ENCODE measurements at regions not wholly inside any gene's neighbourhood (a gene's known extent, or its start where the extent isn't known, plus 50 kb on each side); places are given as distances from the start of the nearest gene placed in this dataset.

DNA sequence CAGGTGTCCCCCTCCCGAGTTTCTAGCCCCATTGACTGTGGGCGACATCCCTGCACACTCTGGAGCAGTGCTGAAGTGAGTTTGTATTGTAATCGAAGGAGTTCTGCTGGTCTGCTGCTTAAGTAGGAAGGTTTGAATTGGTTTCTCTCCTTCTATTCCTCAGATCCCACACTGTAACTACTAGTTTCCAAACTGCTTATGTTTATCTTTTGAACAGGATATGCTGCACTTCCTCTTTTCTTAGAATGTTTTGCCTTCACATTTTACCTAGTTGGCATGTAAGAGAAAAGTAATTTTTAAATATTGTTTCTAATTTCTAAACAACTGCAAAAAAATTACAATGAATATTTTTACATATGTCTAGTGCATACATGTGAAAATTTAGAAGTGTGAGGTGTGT lies 511.8 kb downstream of the KLF12 start (continued):
- TF ChIP-seq ZBTB21 (CRISPR knock-in tag; IDR thresholded peaks at IDR 0.05; ENCODE audit: borderline replicate concordance), result no peak
- TF ChIP-seq FOXJ3 (CRISPR knock-in tag; IDR thresholded peaks at IDR 0.05; ENCODE audit: borderline replicate concordance), result no peak
- TF ChIP-seq, protein P1, sequence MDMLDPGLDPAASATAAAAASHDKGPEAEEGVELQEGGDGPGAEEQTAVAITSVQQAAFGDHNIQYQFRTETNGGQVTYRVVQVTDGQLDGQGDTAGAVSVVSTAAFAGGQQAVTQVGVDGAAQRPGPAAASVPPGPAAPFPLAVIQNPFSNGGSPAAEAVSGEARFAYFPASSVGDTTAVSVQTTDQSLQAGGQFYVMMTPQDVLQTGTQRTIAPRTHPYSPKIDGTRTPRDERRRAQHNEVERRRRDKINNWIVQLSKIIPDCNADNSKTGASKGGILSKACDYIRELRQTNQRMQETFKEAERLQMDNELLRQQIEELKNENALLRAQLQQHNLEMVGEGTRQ (CRISPR knock-in tag; IDR thresholded peaks at IDR 0.05), result no peak

DNA sequence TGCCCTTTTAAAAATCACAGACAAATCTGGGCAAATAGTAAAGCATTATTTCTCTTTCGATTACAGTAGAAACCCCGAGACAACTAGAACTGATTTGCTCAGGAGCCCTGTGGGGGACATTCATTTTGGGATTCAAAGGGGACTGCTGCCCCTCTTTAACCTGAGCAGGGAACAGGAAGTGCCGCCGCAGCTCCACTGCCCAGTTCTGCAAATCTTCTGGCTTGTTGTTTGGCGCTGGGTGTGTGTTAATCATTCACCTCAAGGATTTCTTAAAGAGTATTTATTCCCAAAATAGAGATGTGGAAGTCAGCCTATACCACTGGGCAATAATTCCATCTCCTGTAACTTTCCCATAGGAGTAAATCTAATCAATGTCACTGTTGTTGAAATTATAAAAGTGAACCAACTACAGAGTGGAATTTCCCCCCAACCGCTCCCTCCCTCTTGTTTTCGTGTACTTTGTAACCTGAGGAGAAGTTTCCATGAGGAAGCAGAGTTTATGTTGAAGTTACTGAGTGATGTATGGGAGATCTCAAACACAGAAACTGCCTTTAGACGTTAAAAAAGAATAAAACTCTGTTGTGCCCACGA lies 515.8 kb downstream of the KLF12 start:
- CTCF ChIA-PET, result no interaction called here
- no peak overlapping the region for H3K4me3 Mint-ChIP-seq
- H3K36me3 Mint-ChIP-seq, result no peaks in the 10 kb centered on the region
- peaks cover 14% of the 10 kb centered on the region for H3K4me1 Mint-ChIP-seq
- H3K27ac Mint-ChIP-seq, result no peak overlapping the region; the same call in 1 of the 2 replicates
- POLR2A ChIA-PET, result no interaction called here
- H3K27me3 Mint-ChIP-seq (ENCODE audit: low read depth), result no peaks in the 10 kb centered on the region
- no peak for DNase-seq (ENCODE audit: low spot score)
- peaks cover 2% of the 10 kb centered on the region for H3K9me3 Mint-ChIP-seq
- peak; percentile 69 for ATAC-seq
- TF ChIP-seq ZNF423 (CRISPR knock-in tag; IDR thresholded peaks at IDR 0.05) (no peak), OVOL2 (CRISPR knock-in tag; IDR thresholded peaks at IDR 0.05; ENCODE audit: borderline replicate concordance) (no peak), SMAD3 (CRISPR knock-in tag; IDR thresholded peaks at IDR 0.05; ENCODE audit: borderline replicate concordance) (no peak), NR3C1 (CRISPR knock-in tag; conservative IDR thresholded peaks at IDR 0.05; ENCODE audit: low read depth) (no peak)
- TF ChIP-seq, protein P2, sequence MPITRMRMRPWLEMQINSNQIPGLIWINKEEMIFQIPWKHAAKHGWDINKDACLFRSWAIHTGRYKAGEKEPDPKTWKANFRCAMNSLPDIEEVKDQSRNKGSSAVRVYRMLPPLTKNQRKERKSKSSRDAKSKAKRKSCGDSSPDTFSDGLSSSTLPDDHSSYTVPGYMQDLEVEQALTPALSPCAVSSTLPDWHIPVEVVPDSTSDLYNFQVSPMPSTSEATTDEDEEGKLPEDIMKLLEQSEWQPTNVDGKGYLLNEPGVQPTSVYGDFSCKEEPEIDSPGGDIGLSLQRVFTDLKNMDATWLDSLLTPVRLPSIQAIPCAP (CRISPR knock-in tag; IDR thresholded peaks at IDR 0.05), result no peak
- TF ChIP-seq, protein P3, sequence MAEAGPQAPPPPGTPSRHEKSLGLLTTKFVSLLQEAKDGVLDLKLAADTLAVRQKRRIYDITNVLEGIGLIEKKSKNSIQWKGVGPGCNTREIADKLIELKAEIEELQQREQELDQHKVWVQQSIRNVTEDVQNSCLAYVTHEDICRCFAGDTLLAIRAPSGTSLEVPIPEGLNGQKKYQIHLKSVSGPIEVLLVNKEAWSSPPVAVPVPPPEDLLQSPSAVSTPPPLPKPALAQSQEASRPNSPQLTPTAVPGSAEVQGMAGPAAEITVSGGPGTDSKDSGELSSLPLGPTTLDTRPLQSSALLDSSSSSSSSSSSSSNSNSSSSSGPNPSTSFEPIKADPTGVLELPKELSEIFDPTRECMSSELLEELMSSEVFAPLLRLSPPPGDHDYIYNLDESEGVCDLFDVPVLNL (CRISPR knock-in tag; IDR thresholded peaks at IDR 0.05; ENCODE audit: borderline replicate concordance, low read depth), result no peak

DNA sequence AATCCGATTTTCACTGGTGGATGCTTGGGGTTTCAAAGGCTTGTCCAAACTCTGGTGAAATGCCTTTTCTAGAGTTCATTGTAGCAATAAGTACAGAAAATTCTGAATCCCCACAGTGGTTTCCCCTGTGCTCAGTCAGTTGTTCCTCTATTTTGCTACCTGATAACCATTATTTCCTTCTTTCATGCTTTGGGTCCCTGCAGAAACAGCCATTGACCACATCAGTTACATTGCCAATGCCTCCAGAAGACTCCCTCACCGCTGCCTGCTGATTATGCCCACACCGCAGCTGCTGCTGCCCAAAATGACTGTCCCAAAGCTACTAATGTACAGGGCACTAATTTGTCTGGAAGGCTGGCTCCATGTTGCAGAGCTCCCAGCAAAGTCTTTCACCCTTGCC lies 517.3 kb downstream of the KLF12 start:
- DNase-seq (ENCODE audit: low spot score) (no peak), ATAC-seq (no peak)
- POLR2A ChIA-PET, result no interaction called here
- Mint-ChIP-seq H3K9me3 (peaks cover 9% of the 10 kb centered on the region), H3K36me3 (no peaks in the 10 kb centered on the region), H3K4me3 (no peak overlapping the region), H3K4me1 (peaks cover 14% of the 10 kb centered on the region), H3K27me3 (ENCODE audit: low read depth) (no peaks in the 10 kb centered on the region), H3K27ac (no peak overlapping the region)
- TF ChIP-seq, protein P4, sequence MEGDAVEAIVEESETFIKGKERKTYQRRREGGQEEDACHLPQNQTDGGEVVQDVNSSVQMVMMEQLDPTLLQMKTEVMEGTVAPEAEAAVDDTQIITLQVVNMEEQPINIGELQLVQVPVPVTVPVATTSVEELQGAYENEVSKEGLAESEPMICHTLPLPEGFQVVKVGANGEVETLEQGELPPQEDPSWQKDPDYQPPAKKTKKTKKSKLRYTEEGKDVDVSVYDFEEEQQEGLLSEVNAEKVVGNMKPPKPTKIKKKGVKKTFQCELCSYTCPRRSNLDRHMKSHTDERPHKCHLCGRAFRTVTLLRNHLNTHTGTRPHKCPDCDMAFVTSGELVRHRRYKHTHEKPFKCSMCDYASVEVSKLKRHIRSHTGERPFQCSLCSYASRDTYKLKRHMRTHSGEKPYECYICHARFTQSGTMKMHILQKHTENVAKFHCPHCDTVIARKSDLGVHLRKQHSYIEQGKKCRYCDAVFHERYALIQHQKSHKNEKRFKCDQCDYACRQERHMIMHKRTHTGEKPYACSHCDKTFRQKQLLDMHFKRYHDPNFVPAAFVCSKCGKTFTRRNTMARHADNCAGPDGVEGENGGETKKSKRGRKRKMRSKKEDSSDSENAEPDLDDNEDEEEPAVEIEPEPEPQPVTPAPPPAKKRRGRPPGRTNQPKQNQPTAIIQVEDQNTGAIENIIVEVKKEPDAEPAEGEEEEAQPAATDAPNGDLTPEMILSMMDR (IDR thresholded peaks at IDR 0.05), result no peak
- no peak for TF ChIP-seq NR1H2 (CRISPR knock-in tag; IDR thresholded peaks at IDR 0.05)
- CTCF ChIA-PET, result no interaction called here

DNA sequence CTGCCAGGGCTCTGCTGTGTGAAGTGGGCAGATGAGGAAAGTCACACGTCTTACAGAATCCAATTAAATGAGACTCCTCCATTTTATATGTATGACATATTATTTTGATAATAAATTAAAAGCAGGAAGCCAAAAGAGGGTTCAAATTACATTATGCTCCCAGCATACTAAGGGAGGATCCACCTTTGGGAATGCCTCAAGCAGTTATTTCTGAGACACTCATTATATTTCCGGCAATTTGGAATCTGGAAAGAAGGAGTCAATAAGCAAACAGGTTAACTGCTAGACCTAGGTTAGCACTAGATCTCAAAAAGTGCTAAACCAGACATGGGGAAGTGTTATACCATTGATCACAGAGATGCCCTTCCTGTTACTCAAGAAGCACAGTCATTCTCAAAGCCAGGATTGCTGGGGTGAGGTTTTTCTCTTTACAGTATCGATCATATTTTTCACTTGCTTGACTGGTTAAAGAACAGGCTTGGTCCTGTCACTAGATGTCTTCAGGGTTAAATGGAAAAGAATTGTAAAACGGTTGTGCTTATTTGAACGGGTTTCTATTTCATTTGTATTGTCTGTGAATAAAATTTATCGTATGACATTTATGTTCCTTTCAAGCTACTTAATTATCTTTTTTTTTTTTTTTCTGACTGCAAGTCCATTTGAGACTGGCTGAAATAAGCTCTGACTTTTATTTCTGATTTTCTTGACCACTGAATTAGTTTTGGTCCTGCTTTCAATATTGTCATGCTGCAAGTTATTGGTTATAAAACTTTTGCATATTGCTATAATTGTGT lies 523.2 kb downstream of the KLF12 start:
- no peak overlapping the region for H3K27ac Mint-ChIP-seq
- no peaks in the 10 kb centered on the region for H3K36me3 Mint-ChIP-seq
- CTCF ChIA-PET, result no interaction called here
- peaks cover 8% of the 10 kb centered on the region for H3K4me1 Mint-ChIP-seq
- no peak for DNase-seq (ENCODE audit: low spot score)
- TF ChIP-seq, protein P1 (CRISPR knock-in tag; IDR thresholded peaks at IDR 0.05), result no peak
- TF ChIP-seq MXD4 (CRISPR knock-in tag; IDR thresholded peaks at IDR 0.05; ENCODE audit: borderline replicate concordance), result no peak
- TF ChIP-seq ZNF396 (CRISPR knock-in tag; IDR thresholded peaks at IDR 0.05; ENCODE audit: borderline replicate concordance), result no peak
- no peak for TF ChIP-seq MYBL2 (CRISPR knock-in tag; IDR thresholded peaks at IDR 0.05)
- no peak for TF ChIP-seq NFE2L1 (CRISPR knock-in tag; IDR thresholded peaks at IDR 0.05)
- TF ChIP-seq, protein P5, sequence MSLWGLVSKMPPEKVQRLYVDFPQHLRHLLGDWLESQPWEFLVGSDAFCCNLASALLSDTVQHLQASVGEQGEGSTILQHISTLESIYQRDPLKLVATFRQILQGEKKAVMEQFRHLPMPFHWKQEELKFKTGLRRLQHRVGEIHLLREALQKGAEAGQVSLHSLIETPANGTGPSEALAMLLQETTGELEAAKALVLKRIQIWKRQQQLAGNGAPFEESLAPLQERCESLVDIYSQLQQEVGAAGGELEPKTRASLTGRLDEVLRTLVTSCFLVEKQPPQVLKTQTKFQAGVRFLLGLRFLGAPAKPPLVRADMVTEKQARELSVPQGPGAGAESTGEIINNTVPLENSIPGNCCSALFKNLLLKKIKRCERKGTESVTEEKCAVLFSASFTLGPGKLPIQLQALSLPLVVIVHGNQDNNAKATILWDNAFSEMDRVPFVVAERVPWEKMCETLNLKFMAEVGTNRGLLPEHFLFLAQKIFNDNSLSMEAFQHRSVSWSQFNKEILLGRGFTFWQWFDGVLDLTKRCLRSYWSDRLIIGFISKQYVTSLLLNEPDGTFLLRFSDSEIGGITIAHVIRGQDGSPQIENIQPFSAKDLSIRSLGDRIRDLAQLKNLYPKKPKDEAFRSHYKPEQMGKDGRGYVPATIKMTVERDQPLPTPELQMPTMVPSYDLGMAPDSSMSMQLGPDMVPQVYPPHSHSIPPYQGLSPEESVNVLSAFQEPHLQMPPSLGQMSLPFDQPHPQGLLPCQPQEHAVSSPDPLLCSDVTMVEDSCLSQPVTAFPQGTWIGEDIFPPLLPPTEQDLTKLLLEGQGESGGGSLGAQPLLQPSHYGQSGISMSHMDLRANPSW (CRISPR knock-in tag; conservative IDR thresholded peaks at IDR 0.05; ENCODE audit: low read depth), result no peak
- no peak for TF ChIP-seq TP53 (CRISPR knock-in tag; IDR thresholded peaks at IDR 0.05)
- no peaks in the 10 kb centered on the region for H3K27me3 Mint-ChIP-seq (ENCODE audit: low read depth)
- POLR2A ChIA-PET, result no interaction called here
- ATAC-seq, result no peak
- no peak overlapping the region for H3K4me3 Mint-ChIP-seq
- H3K9me3 Mint-ChIP-seq, result peaks cover 9% of the 10 kb centered on the region

All from WTC11 (cell line).